ENCODE measurements at regions not wholly inside any gene's neighbourhood (a gene's known extent, or its start where the extent isn't known, plus 50 kb on each side); places are given as distances from the start of the nearest gene placed in this dataset.

- Histone ChIP-seq H3K9ac (ENCODE audit: low read depth, low read length) (no peak overlapping the region), H3K36me3 (ENCODE audit: insufficient read depth, low read length) (no peaks in the 10 kb centered on the region), H3K9me3 (ENCODE audit: insufficient read depth, low read depth, low read length) (no peaks in the 10 kb centered on the region), H3K4me3 (ENCODE audit: low read length) (no peak overlapping the region), H3K27me3 (ENCODE audit: insufficient read depth, low read length) (no peaks in the 10 kb centered on the region), H3K27ac (ENCODE audit: low read depth, low read length) (no peak overlapping the region), H3K4me1 (ENCODE audit: insufficient read depth, low read length) (no peaks in the 10 kb centered on the region)
- 87% methylated on average over 4 of the region's 4 CpGs for WGBS
These were observed 152.0 kb upstream of the PCBD1 start for GRCh38 chr10:71040343-71040742.

- no peak overlapping the region for H3K4me3 ChIP-seq (ENCODE audit: low read length)
- 80% methylated on average over 20 of the region's 20 CpGs for WGBS
These were observed 152.7 kb upstream of the PCBD1 start for GRCh38 chr10:71040846-71041605.

GRCh38 chr10:71042216-71042615 is 153.9 kb upstream of the PCBD1 start:
- 77% methylated on average over 3 of the region's 4 CpGs for WGBS

More at GRCh38 chr10:71040846-71041605, 152.7 kb upstream of the PCBD1 start:
- H3K27me3 ChIP-seq (ENCODE audit: insufficient read depth, low read length) = no peaks in the 10 kb centered on the region
- H3K27ac ChIP-seq (ENCODE audit: low read depth, low read length) = no peak overlapping the region
- no peaks in the 10 kb centered on the region for H3K4me1 ChIP-seq (ENCODE audit: insufficient read depth, low read length)
- no peaks in the 10 kb centered on the region for H3K9me3 ChIP-seq (ENCODE audit: insufficient read depth, low read depth, low read length)
- H3K36me3 ChIP-seq (ENCODE audit: insufficient read depth, low read length) = no peaks in the 10 kb centered on the region
- H3K9ac ChIP-seq (ENCODE audit: low read depth, low read length) = no peak overlapping the region

GRCh38 chr10:71042699-71043098 is 154.3 kb upstream of the PCBD1 start:
- no peak overlapping the region for H3K4me3 ChIP-seq (ENCODE audit: low read length)
- H3K36me3 ChIP-seq (ENCODE audit: insufficient read depth, low read length) = no peaks in the 10 kb centered on the region
- 87% methylated on average over 5 of the region's 5 CpGs for WGBS
- H3K9ac ChIP-seq (ENCODE audit: low read depth, low read length) = no peak overlapping the region
- no peak overlapping the region for H3K27ac ChIP-seq (ENCODE audit: low read depth, low read length)
- no peaks in the 10 kb centered on the region for H3K4me1 ChIP-seq (ENCODE audit: insufficient read depth, low read length)
- H3K9me3 ChIP-seq (ENCODE audit: insufficient read depth, low read depth, low read length) = no peaks in the 10 kb centered on the region
- H3K27me3 ChIP-seq (ENCODE audit: insufficient read depth, low read length) = no peaks in the 10 kb centered on the region

More at GRCh38 chr10:71042216-71042615, 153.9 kb upstream of the PCBD1 start:
- H3K27me3 ChIP-seq (ENCODE audit: insufficient read depth, low read length) = no peaks in the 10 kb centered on the region
- no peak overlapping the region for H3K9ac ChIP-seq (ENCODE audit: low read depth, low read length)
- H3K9me3 ChIP-seq (ENCODE audit: insufficient read depth, low read depth, low read length) = no peaks in the 10 kb centered on the region
- H3K4me1 ChIP-seq (ENCODE audit: insufficient read depth, low read length) = no peaks in the 10 kb centered on the region
- no peaks in the 10 kb centered on the region for H3K36me3 ChIP-seq (ENCODE audit: insufficient read depth, low read length)
- no peak overlapping the region for H3K27ac ChIP-seq (ENCODE audit: low read depth, low read length)
- no peak overlapping the region for H3K4me3 ChIP-seq (ENCODE audit: low read length)

GRCh38 chr10:71043858-71044257 is 155.5 kb upstream of the PCBD1 start:
- Histone ChIP-seq H3K9ac (ENCODE audit: low read depth, low read length) (no peak overlapping the region), H3K27ac (ENCODE audit: low read depth, low read length) (no peak overlapping the region), H3K27me3 (ENCODE audit: insufficient read depth, low read length) (no peaks in the 10 kb centered on the region), H3K9me3 (ENCODE audit: insufficient read depth, low read depth, low read length) (no peaks in the 10 kb centered on the region), H3K36me3 (ENCODE audit: insufficient read depth, low read length) (no peaks in the 10 kb centered on the region), H3K4me1 (ENCODE audit: insufficient read depth, low read length) (no peaks in the 10 kb centered on the region), H3K4me3 (ENCODE audit: low read length) (no peak overlapping the region)
- WGBS = 94% methylated on average over 4 of the region's 4 CpGs

GRCh38 chr10:71044720-71045119 is 156.4 kb upstream of the PCBD1 start:
- H3K9me3 ChIP-seq (ENCODE audit: insufficient read depth, low read depth, low read length) = no peaks in the 10 kb centered on the region
- H3K27ac ChIP-seq (ENCODE audit: low read depth, low read length) = no peak overlapping the region
- no peaks in the 10 kb centered on the region for H3K36me3 ChIP-seq (ENCODE audit: insufficient read depth, low read length)
- no peak overlapping the region for H3K4me3 ChIP-seq (ENCODE audit: low read length)
- H3K9ac ChIP-seq (ENCODE audit: low read depth, low read length) = no peak overlapping the region
- 89% methylated on average over 7 of the region's 7 CpGs for WGBS
- H3K4me1 ChIP-seq (ENCODE audit: insufficient read depth, low read length) = no peaks in the 10 kb centered on the region
- H3K27me3 ChIP-seq (ENCODE audit: insufficient read depth, low read length) = no peaks in the 10 kb centered on the region

GRCh38 chr10:71045204-71045809 is 156.9 kb upstream of the PCBD1 start:
- Histone ChIP-seq H3K27me3 (ENCODE audit: insufficient read depth, low read length) (no peaks in the 10 kb centered on the region), H3K9me3 (ENCODE audit: insufficient read depth, low read depth, low read length) (no peaks in the 10 kb centered on the region), H3K4me3 (ENCODE audit: low read length) (no peak overlapping the region), H3K4me1 (ENCODE audit: insufficient read depth, low read length) (no peaks in the 10 kb centered on the region), H3K9ac (ENCODE audit: low read depth, low read length) (no peak overlapping the region), H3K27ac (ENCODE audit: low read depth, low read length) (no peak overlapping the region), H3K36me3 (ENCODE audit: insufficient read depth, low read length) (no peaks in the 10 kb centered on the region)
- 87% methylated on average over 10 of the region's 10 CpGs for WGBS

GRCh38 chr10:71045936-71046335 is 157.6 kb upstream of the PCBD1 start:
- Histone ChIP-seq H3K27me3 (ENCODE audit: insufficient read depth, low read length) (no peaks in the 10 kb centered on the region), H3K4me1 (ENCODE audit: insufficient read depth, low read length) (no peaks in the 10 kb centered on the region), H3K9ac (ENCODE audit: low read depth, low read length) (no peak overlapping the region), H3K36me3 (ENCODE audit: insufficient read depth, low read length) (no peaks in the 10 kb centered on the region), H3K9me3 (ENCODE audit: insufficient read depth, low read depth, low read length) (no peaks in the 10 kb centered on the region), H3K4me3 (ENCODE audit: low read length) (no peak overlapping the region), H3K27ac (ENCODE audit: low read depth, low read length) (no peak overlapping the region)
- WGBS = 87% methylated on average over 4 of the region's 4 CpGs

GRCh38 chr10:71046747-71047146 is 158.4 kb upstream of the PCBD1 start:
- Histone ChIP-seq H3K4me3 (ENCODE audit: low read length) (no peak overlapping the region), H3K9ac (ENCODE audit: low read depth, low read length) (no peak overlapping the region), H3K27ac (ENCODE audit: low read depth, low read length) (no peak overlapping the region), H3K4me1 (ENCODE audit: insufficient read depth, low read length) (no peaks in the 10 kb centered on the region), H3K9me3 (ENCODE audit: insufficient read depth, low read depth, low read length) (no peaks in the 10 kb centered on the region), H3K36me3 (ENCODE audit: insufficient read depth, low read length) (no peaks in the 10 kb centered on the region), H3K27me3 (ENCODE audit: insufficient read depth, low read length) (no peaks in the 10 kb centered on the region)
- WGBS = 94% methylated on average over 5 of the region's 5 CpGs

- no peaks in the 10 kb centered on the region for H3K27me3 ChIP-seq (ENCODE audit: insufficient read depth, low read length)
- WGBS = 87% methylated on average over 6 of the region's 6 CpGs
- H3K9me3 ChIP-seq (ENCODE audit: insufficient read depth, low read depth, low read length) = no peaks in the 10 kb centered on the region
These were observed 160.7 kb upstream of the PCBD1 start for GRCh38 chr10:71048971-71049615.

GRCh38 chr10:71049994-71050393 is 161.6 kb upstream of the PCBD1 start:
- Histone ChIP-seq H3K27me3 (ENCODE audit: insufficient read depth, low read length) (no peaks in the 10 kb centered on the region), H3K9ac (ENCODE audit: low read depth, low read length) (no peak overlapping the region), H3K4me3 (ENCODE audit: low read length) (no peak overlapping the region), H3K36me3 (ENCODE audit: insufficient read depth, low read length) (no peaks in the 10 kb centered on the region), H3K9me3 (ENCODE audit: insufficient read depth, low read depth, low read length) (no peaks in the 10 kb centered on the region), H3K4me1 (ENCODE audit: insufficient read depth, low read length) (no peaks in the 10 kb centered on the region), H3K27ac (ENCODE audit: low read depth, low read length) (no peak overlapping the region)
- 96% methylated on average over 6 of the region's 6 CpGs for WGBS

More at GRCh38 chr10:71048971-71049615, 160.7 kb upstream of the PCBD1 start:
- Histone ChIP-seq H3K4me3 (ENCODE audit: low read length) (no peak overlapping the region), H3K27ac (ENCODE audit: low read depth, low read length) (no peak overlapping the region), H3K9ac (ENCODE audit: low read depth, low read length) (no peak overlapping the region), H3K4me1 (ENCODE audit: insufficient read depth, low read length) (no peaks in the 10 kb centered on the region), H3K36me3 (ENCODE audit: insufficient read depth, low read length) (no peaks in the 10 kb centered on the region)
